CD4-positive, alpha-beta memory T cell (primary cell): ENCODE measurements at regions not wholly inside any gene's neighbourhood (a gene's known extent, or its start where the extent isn't known, plus 50 kb on each side); places are given as distances from the start of the nearest gene placed in this dataset.
"Not testable (repeated sequence)": the region's sequence is repeated elsewhere in the genome, so short reads cannot be mapped to it uniquely, and the experiment has no call there.

Experiments
- CTCF ChIA-PET: fragments of 350-600 bp; sonication (Branson Sonifier 250); formaldehyde crosslinking; loops from one replicate; lab custom pipeline; 2021; ENCODE audit warnings: inconsistent platforms; ENCODE audit not compliant: partially characterized antibody; lab: Charles Lee
- POLR2A ChIA-PET: fragments of 350-600 bp; sonication (Branson Sonifier 250); formaldehyde crosslinking; loops from one replicate; lab custom pipeline; 2021; ENCODE audit not compliant: partially characterized antibody; lab: Charles Lee
- DNase-seq, 5 donors: peaks; one replicate each; pipeline versions ENCODE4 v3.0.0 to v3.0.0-alpha.2; 2020 to 2022; ENCODE audit warnings: mixed read lengths in 1 of 5
- H3K27ac ChIP-seq: one replicate; pipeline ENCODE4 v1.7.0; 2013; ENCODE audit warnings: low read depth, low read length
- H3K27me3 ChIP-seq: 2 replicates; pipeline ENCODE4 v1.7.0; 2013; ENCODE audit warnings: mild to moderate bottlenecking, low read length, moderate library complexity; ENCODE audit not compliant: insufficient read depth
- H3K36me3 ChIP-seq: 2 replicates; pipeline ENCODE4 v1.7.0; 2013; ENCODE audit warnings: mild to moderate bottlenecking, low read length, moderate library complexity; ENCODE audit not compliant: insufficient read depth
- H3K4me1 ChIP-seq: 2 replicates; pipeline ENCODE4 v1.7.0; 2013; ENCODE audit warnings: mild to moderate bottlenecking, low read length, moderate library complexity; ENCODE audit not compliant: insufficient read depth
- H3K4me3 ChIP-seq, 2 donors: one replicate each; pipeline ENCODE4 v1.7.0; 2013; ENCODE audit warnings: low read length in 2 of 2, mild to moderate bottlenecking in 1 of 2
- H3K9me3 ChIP-seq, 2 donors: one replicate each; pipeline ENCODE4 v1.7.0; 2013; ENCODE audit warnings: low read length in 2 of 2, control low read depth in 1 of 2; ENCODE audit not compliant: control insufficient read depth in 1 of 2
- H3K27ac Mint-ChIP-seq, 7 donors: one replicate each; pipeline ENCODE4 v1.8.0; 2020 to 2021; ENCODE audit warnings: mixed read lengths in 7 of 7, mild to moderate bottlenecking in 6 of 7, inconsistent platforms in 3 of 7, moderate library complexity in 3 of 7
- H3K27me3 Mint-ChIP-seq, 2 donors: one replicate each; pipeline ENCODE4 v1.8.0; 2020 to 2021; ENCODE audit warnings: mixed read lengths in 2 of 2
- H3K36me3 Mint-ChIP-seq, 2 donors: one replicate each; pipeline ENCODE4 v1.8.0; 2020 to 2021; ENCODE audit warnings: mixed read lengths in 2 of 2, inconsistent platforms in 1 of 2, mild to moderate bottlenecking in 1 of 2
- H3K4me1 Mint-ChIP-seq, 4 donors: one replicate each; pipeline ENCODE4 v1.8.0; 2020 to 2021; ENCODE audit warnings: mixed read lengths in 4 of 4, mild to moderate bottlenecking in 1 of 4
- H3K4me3 Mint-ChIP-seq, 8 donors: one replicate each; pipeline ENCODE4 v1.8.0; 2020 to 2021; ENCODE audit warnings: mixed read lengths in 8 of 8, mild to moderate bottlenecking in 7 of 8, moderate library complexity in 6 of 8, inconsistent platforms in 3 of 8
- H3K9me3 Mint-ChIP-seq, 8 donors: one replicate each; pipeline ENCODE4 v1.8.0; 2020 to 2021; ENCODE audit warnings: mixed read lengths in 8 of 8, mild to moderate bottlenecking in 5 of 8, inconsistent platforms in 3 of 8, moderate library complexity in 1 of 8
- intact Hi-C: fragments of 100-400 bp; cut with micrococcal nuclease; formaldehyde crosslinking; loops from one replicate; pipeline ENCODE4 v1.15.1; 2023

- DNase-seq = no peak
- POLR2A ChIA-PET = interaction anchor here (0.6 kb wide), 1 partner anchor 97 kb away, joined by 3 read pairs; no protein-coding TSS in a partner anchor
- intact Hi-C loops = no loop called here
- H3K27ac Mint-ChIP-seq = no peak overlapping the region
- no peaks in the 10 kb centered on the region for H3K9me3 ChIP-seq
- H3K36me3 ChIP-seq = no peaks in the 10 kb centered on the region
- no peaks in the 10 kb centered on the region for H3K36me3 Mint-ChIP-seq
- no peak overlapping the region for H3K4me3 ChIP-seq
- no peaks in the 10 kb centered on the region for H3K4me1 ChIP-seq
- CTCF ChIA-PET = no interaction called here
- H3K27me3 Mint-ChIP-seq = peaks cover 0 to 4% of the 10 kb centered on the region in 2 donors
- peaks cover 0 to 3% (median 1%) of the 10 kb centered on the region in 4 donors for H3K4me1 Mint-ChIP-seq
- no peak overlapping the region for H3K27ac ChIP-seq
- H3K4me3 Mint-ChIP-seq = no peak overlapping the region
- no peaks in the 10 kb centered on the region for H3K27me3 ChIP-seq
- H3K9me3 Mint-ChIP-seq = no peaks in the 10 kb centered on the region
Observed at GRCh38 chr2:67321588-67321903, 75.6 kb upstream of the ETAA1 start.

GRCh38 chr2:67322353-67323001 is 74.7 kb upstream of the ETAA1 start:
- H3K36me3 Mint-ChIP-seq = no peaks in the 10 kb centered on the region
- POLR2A ChIA-PET = no interaction called here

GRCh38 chr2:67323209-67323991 is 73.7 kb upstream of the ETAA1 start:
- no peak overlapping the region for H3K27ac ChIP-seq
- intact Hi-C loops = no loop called here
- H3K27me3 ChIP-seq = no peaks in the 10 kb centered on the region
- ChIA-PET POLR2A (no interaction called here), CTCF (no interaction called here)
- Mint-ChIP-seq H3K36me3 (no peaks in the 10 kb centered on the region), H3K4me1 (peaks cover 0 to 3% (median 1%) of the 10 kb centered on the region in 4 donors), H3K9me3 (no peaks in the 10 kb centered on the region), H3K27me3 (peaks cover 2 to 6% of the 10 kb centered on the region in 2 donors), H3K27ac (no peak overlapping the region), H3K4me3 (no peak overlapping the region)
- no peaks in the 10 kb centered on the region for H3K9me3 ChIP-seq
- H3K4me3 ChIP-seq = no peak overlapping the region
- no peaks in the 10 kb centered on the region for H3K36me3 ChIP-seq
- no peak for DNase-seq
- no peaks in the 10 kb centered on the region for H3K4me1 ChIP-seq

More at GRCh38 chr2:67322353-67323001, 74.7 kb upstream of the ETAA1 start:
- Mint-ChIP-seq H3K4me1 (peaks cover 0 to 3% (median 1%) of the 10 kb centered on the region in 4 donors), H3K4me3 (no peak overlapping the region), H3K9me3 (no peaks in the 10 kb centered on the region), H3K27ac (no peak overlapping the region), H3K27me3 (peaks cover 2 to 6% of the 10 kb centered on the region in 2 donors)
- intact Hi-C loops = no loop called here
- H3K9me3 ChIP-seq = no peaks in the 10 kb centered on the region
- CTCF ChIA-PET = no interaction called here
- H3K4me1 ChIP-seq = no peaks in the 10 kb centered on the region
- no peak for DNase-seq
- H3K27ac ChIP-seq = no peak overlapping the region
- H3K4me3 ChIP-seq = no peak overlapping the region
- no peaks in the 10 kb centered on the region for H3K36me3 ChIP-seq
- H3K27me3 ChIP-seq = no peaks in the 10 kb centered on the region

DNA sequence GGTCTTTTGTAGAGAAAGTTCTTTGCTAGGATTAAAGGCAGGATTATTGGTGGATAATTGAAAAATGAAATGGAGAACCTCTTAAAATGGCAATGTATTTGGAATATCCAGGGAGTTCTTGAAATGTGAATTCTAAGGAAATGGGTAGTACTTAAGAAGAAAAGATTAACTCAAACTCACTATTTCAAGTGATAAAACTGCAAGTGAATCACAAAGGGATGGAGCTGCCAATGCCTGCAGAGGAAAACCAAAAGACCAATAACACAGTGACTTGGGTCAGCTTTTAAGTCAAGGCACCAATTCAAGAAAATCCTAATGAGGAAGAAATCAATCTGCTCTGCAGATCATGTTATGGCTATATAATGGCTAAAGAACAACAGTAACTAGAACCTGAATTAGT is 67.6 kb upstream of the ETAA1 start:
- no peaks in the 10 kb centered on the region for H3K9me3 ChIP-seq
- H3K4me3 ChIP-seq = no peak overlapping the region
- no peaks in the 10 kb centered on the region for H3K36me3 ChIP-seq
- H3K27me3 Mint-ChIP-seq = peaks cover 5 to 7% of the 10 kb centered on the region in 2 donors
- ChIA-PET POLR2A (no interaction called here), CTCF (no interaction called here)
- peaks cover 0 to 1% (median under 1%) of the 10 kb centered on the region in 4 donors for H3K4me1 Mint-ChIP-seq
- H3K9me3 Mint-ChIP-seq = no peaks in the 10 kb centered on the region
- no peaks in the 10 kb centered on the region for H3K36me3 Mint-ChIP-seq
- no peak overlapping the region for H3K27ac ChIP-seq
- no peaks in the 10 kb centered on the region for H3K27me3 ChIP-seq
- no peak for DNase-seq
- H3K4me3 Mint-ChIP-seq = no peak overlapping the region
- no peak overlapping the region for H3K27ac Mint-ChIP-seq
- no peaks in the 10 kb centered on the region for H3K4me1 ChIP-seq
- intact Hi-C loops = no loop called here

- POLR2A ChIA-PET = no interaction called here
- no peaks in the 10 kb centered on the region for H3K9me3 ChIP-seq
- CTCF ChIA-PET = no interaction called here
- no peak overlapping the region for H3K4me3 ChIP-seq
- no peaks in the 10 kb centered on the region for H3K4me1 ChIP-seq
- no peak for DNase-seq
- Mint-ChIP-seq H3K27me3 (peaks cover 3 to 7% of the 10 kb centered on the region in 2 donors), H3K4me1 (peaks cover 0 to 1% (median under 1%) of the 10 kb centered on the region in 4 donors), H3K4me3 (no peak overlapping the region), H3K36me3 (no peaks in the 10 kb centered on the region), H3K27ac (no peak overlapping the region), H3K9me3 (no peaks in the 10 kb centered on the region)
- H3K27ac ChIP-seq = no peak overlapping the region
- no peaks in the 10 kb centered on the region for H3K27me3 ChIP-seq
- H3K36me3 ChIP-seq = no peaks in the 10 kb centered on the region
- intact Hi-C loops = no loop called here
Observed at GRCh38 chr2:67329951-67330350, 67.2 kb upstream of the ETAA1 start.

DNA sequence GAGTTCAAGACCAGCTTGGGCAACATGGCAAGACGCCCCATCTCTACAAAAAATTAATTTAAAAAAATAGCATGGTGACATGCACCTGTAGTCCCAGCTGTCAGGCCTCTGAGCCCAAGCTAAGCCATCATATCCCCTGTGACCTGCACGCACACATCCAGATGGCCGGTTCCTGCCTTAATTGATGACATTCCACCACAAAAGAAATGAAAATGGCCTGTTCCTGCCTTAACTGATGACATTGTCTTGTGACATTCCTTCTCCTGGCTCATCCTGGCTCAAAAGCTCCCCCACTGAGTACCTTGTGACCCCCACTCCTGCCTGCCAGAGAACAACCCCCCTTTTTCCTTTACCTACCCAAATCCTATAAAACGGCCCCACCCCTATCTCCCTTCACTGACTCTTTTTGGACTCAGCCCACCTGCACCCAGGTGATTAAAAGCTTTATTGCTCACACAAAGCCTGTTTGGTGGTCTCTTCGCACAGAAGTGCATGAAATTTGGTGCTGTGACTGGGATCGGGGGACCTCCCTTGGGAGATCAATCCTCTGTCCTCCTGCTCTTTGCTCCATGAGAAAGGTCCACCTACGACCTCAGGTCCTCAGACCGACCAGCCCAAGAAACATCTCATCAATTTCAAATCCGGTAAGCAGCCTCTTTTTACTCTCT is 65.6 kb upstream of the ETAA1 start:
- H3K27me3 Mint-ChIP-seq, H3K4me1 ChIP-seq, H3K4me3 ChIP-seq, H3K4me3 Mint-ChIP-seq, CTCF ChIA-PET, H3K9me3 ChIP-seq, intact Hi-C loops, DNase-seq, H3K4me1 Mint-ChIP-seq, H3K9me3 Mint-ChIP-seq, H3K27ac Mint-ChIP-seq, H3K36me3 ChIP-seq, H3K27ac ChIP-seq, H3K27me3 ChIP-seq, POLR2A ChIA-PET, H3K36me3 Mint-ChIP-seq: not testable (repeated sequence)

- ChIA-PET CTCF (no interaction called here), POLR2A (no interaction called here)
- no peaks in the 10 kb centered on the region for H3K4me1 ChIP-seq
- intact Hi-C loops = no loop called here
- H3K27ac ChIP-seq = no peak overlapping the region
- Mint-ChIP-seq H3K27me3 (peaks cover 5 to 6% of the 10 kb centered on the region in 2 donors), H3K4me1 (no peaks in the 10 kb centered on the region), H3K9me3 (peaks cover 0 to 3% (median 0%) of the 10 kb centered on the region in 8 donors), H3K27ac (no peak overlapping the region), H3K36me3 (no peaks in the 10 kb centered on the region), H3K4me3 (no peak overlapping the region)
- H3K9me3 ChIP-seq = no peaks in the 10 kb centered on the region
- no peaks in the 10 kb centered on the region for H3K27me3 ChIP-seq
- H3K36me3 ChIP-seq = no peaks in the 10 kb centered on the region
- DNase-seq = no peak
- no peak overlapping the region for H3K4me3 ChIP-seq
Observed at GRCh38 chr2:67337903-67338302, 59.2 kb upstream of the ETAA1 start.
